Erythroblast (primary cell): ENCODE measurements at regions not wholly inside any gene's neighbourhood (a gene's known extent, or its start where the extent isn't known, plus 50 kb on each side); places are given as distances from the start of the nearest gene placed in this dataset.

Experiments
- DNase-seq, 2 experiments: peaks; one replicate each; lab custom pipeline; 2025; lab: John Stamatoyannopoulos, UW
- GATA1 ChIP-seq: IDR thresholded peaks from 2 replicates; pipeline ENCODE4 v1.6.1; 2011; ENCODE audit warnings: low read depth, mild to moderate bottlenecking, control low read depth, low read length, moderate library complexity
- POLR2A ChIP-seq: IDR thresholded peaks from 2 replicates; pipeline ENCODE4 v1.6.1; 2011; ENCODE audit warnings: mild to moderate bottlenecking, low read length

- DNase-seq = no peak
- TF ChIP-seq POLR2A (no peak), GATA1 (no peak)
These were observed 176.5 kb downstream of the RBM43 start for GRCh38 chr2:151085181-151085611.

GRCh38 chr2:151083856-151084795 is 177.5 kb downstream of the RBM43 start:
- DNase-seq = no peak
- TF ChIP-seq GATA1 = no peak
- no peak for TF ChIP-seq POLR2A

- DNase-seq = no peak
- TF ChIP-seq GATA1 (no peak), POLR2A (no peak)
These were observed 182.8 kb downstream of the RBM43 start for GRCh38 chr2:151078889-151079288.

GRCh38 chr2:151071906-151072305 is 189.8 kb downstream of the RBM43 start:
- DNase-seq = no peak
- no peak for TF ChIP-seq GATA1
- no peak for TF ChIP-seq POLR2A

GRCh38 chr2:151071382-151071781 is 190.3 kb downstream of the RBM43 start:
- TF ChIP-seq POLR2A = no peak
- TF ChIP-seq GATA1 = no peak
- DNase-seq = peak in 1 of 2 experiments; percentile 3

GRCh38 chr2:151070253-151070652 is 191.4 kb downstream of the RBM43 start:
- no peak for DNase-seq
- TF ChIP-seq POLR2A (no peak), GATA1 (no peak)

GRCh38 chr2:151067658-151068369 is 193.8 kb downstream of the RBM43 start:
- DNase-seq = no peak
- no peak for TF ChIP-seq GATA1

- DNase-seq = no peak
- no peak for TF ChIP-seq POLR2A
- TF ChIP-seq GATA1 = no peak
These were observed 198.4 kb downstream of the RBM43 start for GRCh38 chr2:151063271-151063670.

- no peak for DNase-seq
- TF ChIP-seq POLR2A = no peak
- TF ChIP-seq GATA1 = no peak
These were observed 201.4 kb downstream of the RBM43 start for GRCh38 chr2:151060287-151060686.

- no peak for DNase-seq
- TF ChIP-seq GATA1 = no peak
- no peak for TF ChIP-seq POLR2A
These were observed 204.8 kb downstream of the RBM43 start for GRCh38 chr2:151056870-151057269.

- TF ChIP-seq GATA1 (no peak), POLR2A (no peak)
- no peak for DNase-seq
These were observed 208.0 kb downstream of the RBM43 start for GRCh38 chr2:151053661-151053990.

GRCh38 chr2:151052850-151053660 is 208.6 kb downstream of the RBM43 start:
- no peak for DNase-seq
- TF ChIP-seq POLR2A = no peak
- no peak for TF ChIP-seq GATA1

- TF ChIP-seq GATA1 (no peak), POLR2A (no peak)
- peak; percentile 20 to 46 for DNase-seq
These were observed 210.0 kb downstream of the RBM43 start for GRCh38 chr2:151051574-151052220.

- no peak for TF ChIP-seq POLR2A
- no peak for TF ChIP-seq GATA1
- DNase-seq = no peak
These were observed 211.9 kb downstream of the RBM43 start for GRCh38 chr2:151049746-151050145.
